ENCODE measurements at regions not wholly inside any gene's neighbourhood (a gene's known extent, or its start where the extent isn't known, plus 50 kb on each side); places are given as distances from the start of the nearest gene placed in this dataset.
A peak's percentile ranks its signal among the peaks of the same experiment; 100 is the strongest.

- TF ChIP-seq, protein P1, sequence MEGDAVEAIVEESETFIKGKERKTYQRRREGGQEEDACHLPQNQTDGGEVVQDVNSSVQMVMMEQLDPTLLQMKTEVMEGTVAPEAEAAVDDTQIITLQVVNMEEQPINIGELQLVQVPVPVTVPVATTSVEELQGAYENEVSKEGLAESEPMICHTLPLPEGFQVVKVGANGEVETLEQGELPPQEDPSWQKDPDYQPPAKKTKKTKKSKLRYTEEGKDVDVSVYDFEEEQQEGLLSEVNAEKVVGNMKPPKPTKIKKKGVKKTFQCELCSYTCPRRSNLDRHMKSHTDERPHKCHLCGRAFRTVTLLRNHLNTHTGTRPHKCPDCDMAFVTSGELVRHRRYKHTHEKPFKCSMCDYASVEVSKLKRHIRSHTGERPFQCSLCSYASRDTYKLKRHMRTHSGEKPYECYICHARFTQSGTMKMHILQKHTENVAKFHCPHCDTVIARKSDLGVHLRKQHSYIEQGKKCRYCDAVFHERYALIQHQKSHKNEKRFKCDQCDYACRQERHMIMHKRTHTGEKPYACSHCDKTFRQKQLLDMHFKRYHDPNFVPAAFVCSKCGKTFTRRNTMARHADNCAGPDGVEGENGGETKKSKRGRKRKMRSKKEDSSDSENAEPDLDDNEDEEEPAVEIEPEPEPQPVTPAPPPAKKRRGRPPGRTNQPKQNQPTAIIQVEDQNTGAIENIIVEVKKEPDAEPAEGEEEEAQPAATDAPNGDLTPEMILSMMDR (IDR thresholded peaks at IDR 0.05; ENCODE audit: borderline replicate concordance, insufficient read depth, low read depth, low read length) = no peak
- H3K4me3 ChIP-seq (ENCODE audit: low read depth, low read length) = no peak overlapping the region
These were observed 341.2 kb downstream of the CRPPA start for GRCh38 chr7:16080131-16080530.

GRCh38 chr7:16079723-16080122, 341.6 kb downstream of the CRPPA start:
- H3K4me3 ChIP-seq (ENCODE audit: low read depth, low read length) = no peak overlapping the region
- TF ChIP-seq, protein P1 (IDR thresholded peaks at IDR 0.05; ENCODE audit: borderline replicate concordance, insufficient read depth, low read depth, low read length) = no peak

DNA sequence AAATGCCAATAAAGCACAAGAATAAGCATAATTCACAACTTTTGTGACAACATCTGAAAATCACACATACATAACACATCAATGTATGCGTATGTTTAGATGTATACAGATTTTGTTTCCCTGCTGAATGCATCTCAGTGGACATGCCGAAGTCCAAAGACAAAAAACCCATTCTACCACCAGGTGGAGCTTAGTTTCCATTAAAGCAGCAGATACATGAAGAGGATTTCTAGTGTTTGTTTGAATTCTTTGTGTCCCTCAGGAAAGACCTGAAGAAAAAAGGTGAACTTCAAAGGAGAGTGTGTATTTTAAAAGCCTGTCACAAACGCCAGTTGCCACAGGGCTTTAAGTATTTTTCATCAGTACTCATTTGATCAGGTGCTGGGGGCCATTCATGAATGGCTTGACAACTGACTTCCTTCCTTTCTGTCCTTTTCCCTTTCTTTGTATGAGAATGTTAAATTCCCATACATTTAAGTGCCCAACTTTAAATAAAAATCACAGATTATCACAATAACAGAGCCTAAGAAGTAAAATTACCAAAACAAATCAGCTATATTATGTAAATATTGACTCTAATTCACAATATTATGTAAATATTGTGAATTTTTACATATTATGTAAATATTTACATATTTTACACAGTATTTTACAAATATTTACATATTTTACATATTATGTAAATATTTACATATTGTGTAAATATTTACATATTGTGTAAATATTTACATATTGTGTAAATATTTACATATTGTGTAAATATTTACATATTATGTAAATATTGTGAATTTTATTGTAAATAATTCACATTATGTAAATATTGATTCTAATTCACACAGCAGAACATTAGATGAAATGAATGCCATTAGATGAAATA, 343.0 kb downstream of the CRPPA start:
- no peak overlapping the region for H3K4me3 ChIP-seq (ENCODE audit: low read depth, low read length)
- TF ChIP-seq, protein P1 (IDR thresholded peaks at IDR 0.05; ENCODE audit: borderline replicate concordance, insufficient read depth, low read depth, low read length) = peak; percentile 39; the same call in 1 of the 2 replicates

GRCh38 chr7:16071246-16071857, 350.0 kb downstream of the CRPPA start:
- TF ChIP-seq, protein P1 (IDR thresholded peaks at IDR 0.05; ENCODE audit: borderline replicate concordance, insufficient read depth, low read depth, low read length) = peak; percentile 33; the same call in 1 of the 2 replicates
- no peak overlapping the region for H3K4me3 ChIP-seq (ENCODE audit: low read depth, low read length)

- TF ChIP-seq, protein P1 (IDR thresholded peaks at IDR 0.05; ENCODE audit: borderline replicate concordance, insufficient read depth, low read depth, low read length) = no peak
These were observed 350.5 kb downstream of the CRPPA start for GRCh38 chr7:16070806-16071205.

DNA sequence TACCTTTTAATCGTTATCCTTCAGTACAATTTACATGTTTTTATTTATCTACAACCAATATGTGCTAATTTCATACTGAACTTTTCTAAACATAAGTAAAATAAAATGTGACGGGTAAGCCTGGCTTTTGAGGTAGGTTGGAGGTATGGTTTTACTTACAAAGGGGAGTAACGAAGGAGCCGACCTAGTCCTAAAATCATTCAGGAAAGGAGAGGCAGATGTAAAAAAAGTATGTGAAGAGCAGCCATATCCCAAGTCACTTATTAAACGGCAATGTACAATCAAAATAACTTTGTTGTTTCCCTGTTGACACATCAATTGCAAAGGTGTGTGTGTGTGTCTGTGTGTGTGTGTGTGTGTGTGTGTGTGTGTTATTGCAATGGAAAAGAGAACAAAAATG, 351.3 kb downstream of the CRPPA start:
- TF ChIP-seq, protein P1 (IDR thresholded peaks at IDR 0.05; ENCODE audit: borderline replicate concordance, insufficient read depth, low read depth, low read length) = no peak
- H3K4me3 ChIP-seq (ENCODE audit: low read depth, low read length) = no peak overlapping the region

More at GRCh38 chr7:16070806-16071205, 350.5 kb downstream of the CRPPA start:
- no peak overlapping the region for H3K4me3 ChIP-seq (ENCODE audit: low read depth, low read length)

All from GM12875 (cell line).